H1 (cell line): ENCODE measurements at regions not wholly inside any gene's neighbourhood (a gene's known extent, or its start where the extent isn't known, plus 50 kb on each side); places are given as distances from the start of the nearest gene placed in this dataset.

ENCODE experiments used
- GABPA ChIP-seq: IDR thresholded peaks from 2 replicates; pipeline ENCODE4 v1.6.1; 2011; ENCODE audit warnings: mild to moderate bottlenecking, low read length, moderate library complexity, borderline replicate concordance; ENCODE audit not compliant: insufficient read depth
- KDM4A ChIP-seq: IDR thresholded peaks from one replicate; pipeline ENCODE4 v1.7.1; 2012; ENCODE audit warnings: low read depth, mild to moderate bottlenecking, moderate library complexity, low read length, inconsistent platforms; ENCODE audit not compliant: severe bottlenecking
- KDM5A ChIP-seq: fragments of 200-600 bp; IDR thresholded peaks from 2 replicates; pipeline ENCODE4 v1.7.1; 2012; ENCODE audit warnings: mild to moderate bottlenecking, low read length, inconsistent platforms, mixed read lengths
- NANOG ChIP-seq: IDR thresholded peaks from 2 replicates; pipeline ENCODE4 v1.6.1; 2011; ENCODE audit warnings: low read length, low read depth, mild to moderate bottlenecking, inconsistent platforms; ENCODE audit not compliant: insufficient read depth, poor library complexity, severe bottlenecking
- RFX5 ChIP-seq: IDR thresholded peaks from 2 replicates; pipeline ENCODE4 v1.6.1; 2011; ENCODE audit warnings: low read depth, low read length, improper control_type of control experiment, borderline replicate concordance
- SRF ChIP-seq: IDR thresholded peaks from 2 replicates; pipeline ENCODE4 v1.6.1; 2011; ENCODE audit warnings: mild to moderate bottlenecking, low read depth, low read length, moderate library complexity
- TCF12 ChIP-seq: IDR thresholded peaks from 2 replicates; pipeline ENCODE4 v1.6.1; 2011; ENCODE audit warnings: low read depth, mild to moderate bottlenecking, low read length

GRCh38 chr4:155005395-155006090, 202.9 kb upstream of the NPY2R start (continued):
- no peak for TF ChIP-seq RFX5
- no peak for TF ChIP-seq NANOG
- TF ChIP-seq GABPA, result no peak
- no peak for TF ChIP-seq TCF12
- TF ChIP-seq KDM5A, result no peak
- TF ChIP-seq SRF, result no peak
- TF ChIP-seq KDM4A, result no peak
